Gastrocnemius medialis (tissue), 4 donors: ENCODE measurements at regions not wholly inside any gene's neighbourhood (a gene's known extent, or its start where the extent isn't known, plus 50 kb on each side); places are given as distances from the start of the nearest gene placed in this dataset.

ENCODE experiments used
- POLR2A ChIP-seq, 2 donors: fragments of 450-650 bp; IDR thresholded peaks; one replicate each; pipeline ENCODE4 v1.6.1; 2017; ENCODE audit warnings: antibody characterized with exemption in 2 of 2, mild to moderate bottlenecking in 2 of 2, moderate library complexity in 2 of 2
- TF ChIP-seq, protein P1 (sequence below), 5 experiments: fragments of 450-650 bp in 3 of 5; fragments of 200-600 bp in 2 of 5; sonication (generic) in 2 of 5; IDR thresholded peaks in 4 of 5; conservative IDR thresholded peaks in 1 of 5; 1 replicate in 4 of 5; 2 replicates in 1 of 5; pipeline ENCODE4 v1.5.1; 2016 to 2019; ENCODE audit warnings: antibody characterized with exemption in 5 of 5, mild to moderate bottlenecking in 3 of 5, moderate library complexity in 3 of 5

- TF ChIP-seq, protein P1, sequence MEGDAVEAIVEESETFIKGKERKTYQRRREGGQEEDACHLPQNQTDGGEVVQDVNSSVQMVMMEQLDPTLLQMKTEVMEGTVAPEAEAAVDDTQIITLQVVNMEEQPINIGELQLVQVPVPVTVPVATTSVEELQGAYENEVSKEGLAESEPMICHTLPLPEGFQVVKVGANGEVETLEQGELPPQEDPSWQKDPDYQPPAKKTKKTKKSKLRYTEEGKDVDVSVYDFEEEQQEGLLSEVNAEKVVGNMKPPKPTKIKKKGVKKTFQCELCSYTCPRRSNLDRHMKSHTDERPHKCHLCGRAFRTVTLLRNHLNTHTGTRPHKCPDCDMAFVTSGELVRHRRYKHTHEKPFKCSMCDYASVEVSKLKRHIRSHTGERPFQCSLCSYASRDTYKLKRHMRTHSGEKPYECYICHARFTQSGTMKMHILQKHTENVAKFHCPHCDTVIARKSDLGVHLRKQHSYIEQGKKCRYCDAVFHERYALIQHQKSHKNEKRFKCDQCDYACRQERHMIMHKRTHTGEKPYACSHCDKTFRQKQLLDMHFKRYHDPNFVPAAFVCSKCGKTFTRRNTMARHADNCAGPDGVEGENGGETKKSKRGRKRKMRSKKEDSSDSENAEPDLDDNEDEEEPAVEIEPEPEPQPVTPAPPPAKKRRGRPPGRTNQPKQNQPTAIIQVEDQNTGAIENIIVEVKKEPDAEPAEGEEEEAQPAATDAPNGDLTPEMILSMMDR (IDR thresholded peaks at IDR 0.05 in 4 of 5, conservative IDR thresholded peaks at IDR 0.05 in 1 of 5), result no peak
- no peak for TF ChIP-seq POLR2A (IDR thresholded peaks at IDR 0.05)
Observed at GRCh38 chr11:15468466-15468865, 353.7 kb downstream of the INSC start.
